MCF 10A (cell line): ENCODE measurements at regions not wholly inside any gene's neighbourhood (a gene's known extent, or its start where the extent isn't known, plus 50 kb on each side); places are given as distances from the start of the nearest gene placed in this dataset.

Experiments
- BruUV-seq: library from RNA; stranded (reverse); fragments of 400-500 nt; replicated peaks from 2 replicates; lab custom pipeline; 2021; lab: Mats Ljungman, UMichigan
- CTCF ChIA-PET: fragments of 300-600 bp; sonication (Branson Sonifier 250); formaldehyde crosslinking; extraction: SDS; loops from one replicate; lab custom pipeline; 2021; ENCODE audit warnings: antibody characterized with exemption, inconsistent platforms; lab: Yijun Ruan, JAX
- POLR2A ChIA-PET: fragments of 300-600, 350-650 bp; sonication (Branson Sonifier 250); formaldehyde crosslinking; extraction: SDS; loops from one replicate; lab custom pipeline; 2020; ENCODE audit warnings: antibody characterized with exemption, inconsistent platforms; lab: Yijun Ruan, JAX
- DNase-seq: peaks from one replicate; pipeline ENCODE4 v3.0.0-alpha.2; 2018; ENCODE audit not compliant: unreplicated experiment
- H3K27ac Mint-ChIP-seq: one replicate; pipeline ENCODE4 v1.8.0; 2022; ENCODE audit warnings: mild to moderate bottlenecking, low read depth, mixed read lengths; ENCODE audit not compliant: unreplicated experiment
- H3K27me3 Mint-ChIP-seq: one replicate; pipeline ENCODE4 v1.8.0; 2022; ENCODE audit warnings: mixed read lengths; ENCODE audit not compliant: insufficient read depth, unreplicated experiment
- H3K36me3 Mint-ChIP-seq: one replicate; pipeline ENCODE4 v1.8.0; 2022; ENCODE audit warnings: mild to moderate bottlenecking, moderate library complexity, mixed read lengths; ENCODE audit not compliant: insufficient read depth, unreplicated experiment
- H3K4me1 Mint-ChIP-seq: one replicate; pipeline ENCODE4 v1.8.0; 2022; ENCODE audit warnings: mixed read lengths; ENCODE audit not compliant: insufficient read depth, unreplicated experiment
- H3K4me3 Mint-ChIP-seq: one replicate; pipeline ENCODE4 v1.8.0; 2022; ENCODE audit warnings: mild to moderate bottlenecking, moderate library complexity, mixed read lengths; ENCODE audit not compliant: unreplicated experiment
- H3K9me3 Mint-ChIP-seq: one replicate; pipeline ENCODE4 v1.8.0; 2022; ENCODE audit warnings: mixed read lengths; ENCODE audit not compliant: unreplicated experiment
- intact Hi-C: fragments of 100-400 bp; cut with micrococcal nuclease; formaldehyde crosslinking; loops from 2 replicates; pipeline ENCODE4 v1.14.1; 2022
- TF ChIP-seq, protein P1 (sequence below): fragments of 200-600 bp; IDR thresholded peaks from one replicate; pipeline ENCODE4 v1.8.0; 2022; ENCODE audit warnings: antibody characterized with exemption, mild to moderate bottlenecking; ENCODE audit not compliant: unreplicated experiment

GRCh38 chr2:12895017-12895416, 178.3 kb downstream of the TRIB2 start:
- H3K4me3 Mint-ChIP-seq: no peak overlapping the region
- no TSS peak for BruUV-seq
- TF ChIP-seq, protein P1, sequence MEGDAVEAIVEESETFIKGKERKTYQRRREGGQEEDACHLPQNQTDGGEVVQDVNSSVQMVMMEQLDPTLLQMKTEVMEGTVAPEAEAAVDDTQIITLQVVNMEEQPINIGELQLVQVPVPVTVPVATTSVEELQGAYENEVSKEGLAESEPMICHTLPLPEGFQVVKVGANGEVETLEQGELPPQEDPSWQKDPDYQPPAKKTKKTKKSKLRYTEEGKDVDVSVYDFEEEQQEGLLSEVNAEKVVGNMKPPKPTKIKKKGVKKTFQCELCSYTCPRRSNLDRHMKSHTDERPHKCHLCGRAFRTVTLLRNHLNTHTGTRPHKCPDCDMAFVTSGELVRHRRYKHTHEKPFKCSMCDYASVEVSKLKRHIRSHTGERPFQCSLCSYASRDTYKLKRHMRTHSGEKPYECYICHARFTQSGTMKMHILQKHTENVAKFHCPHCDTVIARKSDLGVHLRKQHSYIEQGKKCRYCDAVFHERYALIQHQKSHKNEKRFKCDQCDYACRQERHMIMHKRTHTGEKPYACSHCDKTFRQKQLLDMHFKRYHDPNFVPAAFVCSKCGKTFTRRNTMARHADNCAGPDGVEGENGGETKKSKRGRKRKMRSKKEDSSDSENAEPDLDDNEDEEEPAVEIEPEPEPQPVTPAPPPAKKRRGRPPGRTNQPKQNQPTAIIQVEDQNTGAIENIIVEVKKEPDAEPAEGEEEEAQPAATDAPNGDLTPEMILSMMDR: no peak
- H3K27ac Mint-ChIP-seq: no peak overlapping the region
- no peaks in the 10 kb centered on the region for H3K36me3 Mint-ChIP-seq
- H3K4me1 Mint-ChIP-seq: no peaks in the 10 kb centered on the region
- intact Hi-C loops: no loop called here
- CTCF ChIA-PET: no interaction called here
- H3K9me3 Mint-ChIP-seq: peaks cover 25% of the 10 kb centered on the region
- DNase-seq: no peak
- H3K27me3 Mint-ChIP-seq: no peaks in the 10 kb centered on the region
- POLR2A ChIA-PET: interaction anchor here (1.0 kb wide), 1 partner anchor 10 kb away, joined by 4 read pairs; no protein-coding TSS in a partner anchor

- Mint-ChIP-seq H3K9me3 (peaks cover 19% of the 10 kb centered on the region), H3K36me3 (no peaks in the 10 kb centered on the region), H3K4me3 (no peak overlapping the region), H3K4me1 (no peaks in the 10 kb centered on the region), H3K27ac (no peak overlapping the region), H3K27me3 (no peaks in the 10 kb centered on the region)
- CTCF ChIA-PET: interaction anchor here (0.6 to 1.1 kb wide), 4 partner anchors 14 to 1066 kb away, joined by 3 to 4 read pairs (median 4); no protein-coding TSS in a partner anchor
- DNase-seq: no peak
- no TSS peak for BruUV-seq
- POLR2A ChIA-PET: no interaction called here
- intact Hi-C loops: no loop called here
- TF ChIP-seq, protein P1: no peak
Measured at GRCh38 chr2:12896318-12896982, 179.7 kb downstream of the TRIB2 start.

- Mint-ChIP-seq H3K27ac (no peak overlapping the region), H3K9me3 (peaks cover 12% of the 10 kb centered on the region), H3K4me3 (no peak overlapping the region), H3K36me3 (no peaks in the 10 kb centered on the region), H3K27me3 (no peaks in the 10 kb centered on the region), H3K4me1 (no peaks in the 10 kb centered on the region)
- no TSS peak for BruUV-seq
- DNase-seq: no peak
- intact Hi-C loops: no loop called here
- CTCF ChIA-PET: interaction anchor here (1.0 to 1.1 kb wide), 2 partner anchors 33 to 110 kb away, joined by 3 read pairs; no protein-coding TSS in a partner anchor
- POLR2A ChIA-PET: no interaction called here
- TF ChIP-seq, protein P1: no peak
Measured at GRCh38 chr2:12897181-12897580, 180.4 kb downstream of the TRIB2 start.

- no peaks in the 10 kb centered on the region for H3K9me3 Mint-ChIP-seq
- TF ChIP-seq, protein P1: no peak
- BruUV-seq: no TSS peak
- no peaks in the 10 kb centered on the region for H3K36me3 Mint-ChIP-seq
- H3K4me1 Mint-ChIP-seq: no peaks in the 10 kb centered on the region
- POLR2A ChIA-PET: no interaction called here
- no peak overlapping the region for H3K27ac Mint-ChIP-seq
- CTCF ChIA-PET: interaction anchor here (1.4 kb wide), 1 partner anchor 28 kb away, joined by 3 read pairs; no protein-coding TSS in a partner anchor
- H3K4me3 Mint-ChIP-seq: no peak overlapping the region
- DNase-seq: no peak
- intact Hi-C loops: no loop called here
- H3K27me3 Mint-ChIP-seq: no peaks in the 10 kb centered on the region
Measured at GRCh38 chr2:12903272-12903671, 186.5 kb downstream of the TRIB2 start.
